Stomach (tissue), 4 donors: ENCODE measurements at regions not wholly inside any gene's neighbourhood (a gene's known extent, or its start where the extent isn't known, plus 50 kb on each side); places are given as distances from the start of the nearest gene placed in this dataset.

Source experiments
- EP300 ChIP-seq: sonication (generic); formaldehyde crosslinking; IDR thresholded peaks from one replicate; pipeline ENCODE4 v1.6.1; 2017; ENCODE audit warnings: antibody characterized with exemption
- TF ChIP-seq, protein P1 (sequence below), 7 experiments: fragments of 450-650 bp in 4 of 7; fragments of 200-600 bp in 3 of 7; sonication (generic) in 3 of 7; IDR thresholded peaks; one replicate each; pipeline ENCODE4 v1.5.1; 2016 to 2019; ENCODE audit warnings: antibody characterized with exemption in 7 of 7, control low read depth in 2 of 7, mild to moderate bottlenecking in 1 of 7

DNA sequence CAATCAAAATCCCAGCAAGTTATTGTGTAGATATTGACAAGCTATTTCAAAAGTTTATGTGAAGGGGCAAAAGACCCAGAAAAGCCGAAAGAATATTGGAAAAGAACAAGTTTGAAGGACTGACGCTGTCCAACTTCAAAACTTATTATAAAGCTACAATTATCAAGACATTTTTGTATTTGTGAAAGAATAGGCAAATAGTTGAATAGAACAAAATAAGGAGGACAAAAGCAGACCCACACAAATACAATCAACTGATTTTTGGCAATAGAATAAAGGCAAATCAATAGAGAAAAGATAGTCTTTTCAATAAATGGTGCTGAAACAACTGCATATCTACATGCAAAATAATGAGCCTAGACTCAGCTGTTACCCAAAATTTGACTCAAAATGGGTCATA, 807.7 kb upstream of the CDH6 start:
- TF ChIP-seq, protein P1, sequence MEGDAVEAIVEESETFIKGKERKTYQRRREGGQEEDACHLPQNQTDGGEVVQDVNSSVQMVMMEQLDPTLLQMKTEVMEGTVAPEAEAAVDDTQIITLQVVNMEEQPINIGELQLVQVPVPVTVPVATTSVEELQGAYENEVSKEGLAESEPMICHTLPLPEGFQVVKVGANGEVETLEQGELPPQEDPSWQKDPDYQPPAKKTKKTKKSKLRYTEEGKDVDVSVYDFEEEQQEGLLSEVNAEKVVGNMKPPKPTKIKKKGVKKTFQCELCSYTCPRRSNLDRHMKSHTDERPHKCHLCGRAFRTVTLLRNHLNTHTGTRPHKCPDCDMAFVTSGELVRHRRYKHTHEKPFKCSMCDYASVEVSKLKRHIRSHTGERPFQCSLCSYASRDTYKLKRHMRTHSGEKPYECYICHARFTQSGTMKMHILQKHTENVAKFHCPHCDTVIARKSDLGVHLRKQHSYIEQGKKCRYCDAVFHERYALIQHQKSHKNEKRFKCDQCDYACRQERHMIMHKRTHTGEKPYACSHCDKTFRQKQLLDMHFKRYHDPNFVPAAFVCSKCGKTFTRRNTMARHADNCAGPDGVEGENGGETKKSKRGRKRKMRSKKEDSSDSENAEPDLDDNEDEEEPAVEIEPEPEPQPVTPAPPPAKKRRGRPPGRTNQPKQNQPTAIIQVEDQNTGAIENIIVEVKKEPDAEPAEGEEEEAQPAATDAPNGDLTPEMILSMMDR (IDR thresholded peaks at IDR 0.05) = no peak
- TF ChIP-seq EP300 = no peak
